ENCODE measurements at regions not wholly inside any gene's neighbourhood (a gene's known extent, or its start where the extent isn't known, plus 50 kb on each side); places are given as distances from the start of the nearest gene placed in this dataset.

DNA sequence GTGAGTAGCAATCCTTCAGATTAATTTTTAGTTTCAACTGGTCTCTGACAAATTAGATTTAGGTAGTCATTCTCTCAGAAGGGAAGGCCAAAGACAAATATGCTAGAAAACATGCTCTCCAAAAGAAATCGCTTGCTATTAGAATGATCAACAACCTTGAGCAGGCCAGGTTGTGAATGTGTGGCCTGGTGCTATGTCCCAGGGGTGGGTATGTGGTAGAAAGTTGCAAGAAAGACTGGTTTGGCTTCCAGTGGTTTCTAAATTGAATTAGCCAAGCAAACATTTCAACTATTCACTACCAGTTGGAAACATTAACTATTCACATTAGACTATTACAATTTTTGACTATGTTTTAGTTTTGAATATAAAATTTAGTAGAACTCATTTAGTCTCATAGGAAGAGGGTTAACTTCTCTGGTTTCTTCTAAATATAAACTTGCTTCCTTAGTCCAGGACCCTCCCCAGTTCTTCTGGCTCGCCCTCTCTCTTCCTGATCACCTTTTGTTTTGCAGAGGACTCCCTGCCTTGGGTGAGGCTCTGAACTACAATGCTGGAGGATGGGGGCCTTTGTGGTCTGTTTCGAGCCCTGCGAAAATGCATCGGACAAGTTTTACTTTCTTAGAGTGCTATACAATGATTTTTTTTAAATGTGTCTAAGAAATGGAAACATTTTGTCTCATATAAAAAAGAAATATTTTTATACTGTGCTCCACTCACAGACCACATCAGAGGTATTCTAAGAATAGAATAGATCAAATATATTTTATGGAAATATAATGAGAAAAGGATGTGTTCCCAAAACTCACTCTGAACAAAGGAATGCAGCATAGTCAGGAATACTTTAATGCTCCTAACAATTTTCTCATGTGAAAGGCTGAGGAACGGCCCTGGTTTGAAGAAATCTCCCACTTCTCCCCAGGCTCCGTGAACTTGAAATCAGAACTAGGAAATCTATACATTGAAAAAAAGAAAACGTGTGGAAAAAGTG lies 375.0 kb upstream of the ZEB2 start:
- no peak for DNase-seq
- in situ Hi-C loops (cut with HindIII; ENCODE audit: low pct_ligation_motif_present, low pct_unique_long_range_greater_than_20kb, low sequenced_read_pairs): no loop called here

DNA sequence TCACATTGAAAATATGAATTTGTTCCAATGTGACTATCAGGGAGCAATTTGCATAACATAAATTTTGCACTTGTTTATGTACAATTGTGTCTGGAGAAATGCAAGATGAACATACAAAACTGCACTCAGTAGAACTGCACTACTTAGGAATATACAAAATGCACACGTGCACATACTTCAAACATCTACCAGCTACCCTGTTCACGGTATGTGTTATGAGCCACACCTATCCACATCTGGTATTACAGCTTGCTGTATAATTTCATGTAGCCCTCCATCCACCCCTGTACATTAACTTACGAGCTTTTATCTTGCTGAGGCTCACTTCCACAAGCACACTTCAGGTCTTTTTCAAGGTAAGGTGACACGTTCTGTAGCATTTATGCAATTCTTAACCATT lies 373.5 kb upstream of the ZEB2 start:
- in situ Hi-C loops (cut with HindIII; ENCODE audit: low pct_ligation_motif_present, low pct_unique_long_range_greater_than_20kb, low sequenced_read_pairs): no loop called here
- DNase-seq: no peak

DNA sequence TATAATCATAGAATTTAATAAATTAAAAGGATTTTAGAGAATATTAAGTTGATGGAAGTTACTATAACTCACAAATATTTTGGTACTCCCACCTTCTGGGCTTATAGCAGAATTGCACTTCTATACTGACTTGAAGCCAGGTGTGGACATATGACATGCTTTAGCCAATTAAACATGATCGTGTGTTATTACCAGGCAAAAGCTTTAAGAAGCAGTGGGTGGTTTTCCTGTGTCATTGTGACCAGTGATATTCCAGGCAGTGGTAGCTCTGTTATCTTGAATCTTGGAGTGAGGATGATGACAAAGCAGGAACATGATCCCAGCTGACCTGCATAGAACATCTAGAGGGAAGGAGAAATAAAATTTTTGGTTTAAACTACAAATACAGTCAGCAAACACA lies 370.9 kb upstream of the ZEB2 start:
- peak; percentile 50 for DNase-seq
- in situ Hi-C loops (cut with HindIII; ENCODE audit: low pct_ligation_motif_present, low pct_unique_long_range_greater_than_20kb, low sequenced_read_pairs): no loop called here

DNA sequence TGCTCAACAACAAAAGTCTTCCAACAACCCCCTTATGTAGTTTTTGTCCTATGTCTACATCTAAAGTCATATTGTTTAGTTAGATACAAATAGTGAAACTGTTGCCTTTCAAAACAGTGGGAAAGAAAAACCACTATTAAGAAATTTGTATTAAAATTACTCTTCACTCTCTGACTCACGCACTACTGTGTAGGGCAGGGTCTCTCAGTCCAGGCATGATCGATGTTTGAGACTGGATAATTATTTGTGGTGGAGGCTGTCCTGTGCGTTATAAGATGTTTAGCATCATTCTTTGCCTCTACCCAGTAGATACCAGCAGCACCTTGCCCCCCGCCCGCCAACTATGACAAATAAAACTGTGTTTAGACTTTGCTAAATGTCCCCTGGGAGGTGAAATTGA lies 369.4 kb upstream of the ZEB2 start:
- in situ Hi-C loops (cut with HindIII; ENCODE audit: low pct_ligation_motif_present, low pct_unique_long_range_greater_than_20kb, low sequenced_read_pairs): no loop called here
- DNase-seq: no peak

DNA sequence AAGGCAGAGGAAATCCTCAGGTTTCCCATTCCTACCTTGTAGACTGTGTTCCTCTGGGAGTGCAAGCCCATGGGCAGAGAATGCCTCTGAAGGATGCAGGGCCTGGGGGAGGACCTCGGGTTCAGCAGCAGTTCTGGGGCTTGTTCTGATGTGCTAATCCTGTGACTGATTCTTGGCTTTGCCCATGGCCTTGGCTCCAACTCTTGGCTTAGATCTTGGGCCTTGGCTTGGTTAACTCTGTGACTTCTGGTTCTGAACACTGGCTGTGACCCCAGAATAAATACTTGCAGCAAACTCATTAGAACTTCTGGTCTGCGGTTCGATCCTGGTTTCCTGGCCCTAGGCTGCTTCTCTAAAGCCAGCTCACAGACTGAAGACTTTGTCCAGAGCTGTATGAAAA lies 366.9 kb upstream of the ZEB2 start:
- in situ Hi-C loops (cut with HindIII; ENCODE audit: low pct_ligation_motif_present, low pct_unique_long_range_greater_than_20kb, low sequenced_read_pairs): no loop called here
- DNase-seq: no peak

DNA sequence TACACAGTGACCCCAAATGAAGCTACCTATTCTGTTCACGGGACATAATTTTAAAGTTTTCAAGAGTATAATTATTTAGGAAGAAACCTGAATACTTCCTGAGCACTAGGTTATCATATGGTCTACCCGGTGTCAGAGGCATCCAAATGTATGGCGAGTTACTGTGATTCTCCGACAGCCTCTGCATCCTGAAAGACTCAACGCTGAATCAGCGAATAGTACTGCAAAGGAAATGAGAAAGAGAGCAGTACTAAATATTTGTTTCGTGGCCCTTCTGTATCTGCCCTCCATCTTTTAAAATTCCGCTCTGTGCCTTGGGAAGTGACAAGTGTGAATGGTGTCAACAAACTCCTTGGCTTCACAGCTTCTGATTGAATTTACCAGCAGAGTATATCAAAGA lies 358.0 kb upstream of the ZEB2 start:
- in situ Hi-C loops (cut with HindIII; ENCODE audit: low pct_ligation_motif_present, low pct_unique_long_range_greater_than_20kb, low sequenced_read_pairs): no loop called here
- no peak for DNase-seq

DNA sequence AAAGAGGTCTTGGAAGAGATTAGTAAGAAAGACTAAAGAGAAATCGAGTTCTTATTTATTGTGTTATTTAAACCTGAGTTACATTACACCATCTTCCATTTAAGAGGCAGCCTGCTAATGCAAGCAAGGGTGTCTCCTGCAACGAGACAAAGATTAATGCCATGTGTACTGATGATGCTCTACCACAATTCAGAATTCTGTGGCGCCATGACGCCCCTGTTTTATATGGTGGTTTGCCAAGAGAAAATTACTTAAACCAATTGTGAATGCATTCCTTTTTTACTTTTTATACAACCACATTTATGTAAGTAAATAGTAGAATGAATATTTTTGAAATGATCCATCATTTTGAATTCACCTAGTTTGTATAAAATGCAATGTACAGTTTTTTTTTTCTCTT lies 356.1 kb upstream of the ZEB2 start:
- in situ Hi-C loops (cut with HindIII; ENCODE audit: low pct_ligation_motif_present, low pct_unique_long_range_greater_than_20kb, low sequenced_read_pairs): no loop called here
- no peak for DNase-seq

DNA sequence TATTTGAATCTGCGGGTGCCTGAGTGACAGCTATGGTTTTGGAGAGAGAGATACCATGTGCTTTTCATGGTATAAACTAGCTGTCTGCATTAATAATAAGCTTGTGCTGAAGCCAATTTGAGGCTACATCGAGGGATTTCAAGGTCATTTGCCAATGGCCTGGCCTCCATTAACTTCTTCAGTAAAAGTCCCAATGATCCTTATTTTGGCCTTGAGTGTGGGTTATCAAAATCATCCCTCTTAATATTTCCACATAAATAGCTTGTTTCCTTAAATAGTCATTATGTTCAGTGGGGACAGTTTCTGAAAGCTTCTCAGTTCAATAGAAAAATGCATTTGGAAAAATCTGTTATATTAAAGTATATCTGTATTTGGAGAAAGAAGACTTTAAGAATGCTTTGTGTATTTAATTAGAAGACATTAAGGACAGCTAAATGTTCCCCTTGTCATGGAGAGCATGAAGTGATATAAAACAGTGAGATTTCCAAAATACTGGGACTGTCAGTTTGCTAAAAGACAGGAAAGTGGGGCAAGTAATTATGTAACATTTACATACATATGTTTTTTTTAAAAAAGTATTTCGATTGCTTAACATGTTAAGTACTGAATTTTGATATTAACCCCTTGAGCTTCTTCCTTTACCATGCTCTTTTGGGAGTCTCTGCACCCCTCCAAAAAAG lies 355.5 kb upstream of the ZEB2 start:
- no peak for DNase-seq
- in situ Hi-C loops (cut with HindIII; ENCODE audit: low pct_ligation_motif_present, low pct_unique_long_range_greater_than_20kb, low sequenced_read_pairs): no loop called here

DNA sequence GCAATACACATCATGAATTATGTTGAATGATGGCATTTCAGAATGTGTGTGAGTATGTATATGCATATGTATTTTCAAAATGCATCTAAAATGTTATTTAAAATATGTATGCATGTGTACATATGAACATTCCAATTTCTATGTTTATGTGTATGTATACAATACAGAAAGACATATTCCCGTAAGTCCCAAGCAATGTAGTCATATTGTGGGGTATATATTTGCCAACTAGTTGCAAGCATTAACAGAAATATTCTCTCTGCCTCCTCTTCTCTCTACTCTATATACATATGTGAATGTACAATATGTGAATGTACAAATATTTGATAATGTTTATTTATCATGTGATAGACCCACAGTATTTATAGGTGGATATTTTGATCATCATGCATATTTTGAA lies 345.8 kb upstream of the ZEB2 start:
- in situ Hi-C loops (cut with HindIII; ENCODE audit: low pct_ligation_motif_present, low pct_unique_long_range_greater_than_20kb, low sequenced_read_pairs): no loop called here
- DNase-seq: no peak

DNA sequence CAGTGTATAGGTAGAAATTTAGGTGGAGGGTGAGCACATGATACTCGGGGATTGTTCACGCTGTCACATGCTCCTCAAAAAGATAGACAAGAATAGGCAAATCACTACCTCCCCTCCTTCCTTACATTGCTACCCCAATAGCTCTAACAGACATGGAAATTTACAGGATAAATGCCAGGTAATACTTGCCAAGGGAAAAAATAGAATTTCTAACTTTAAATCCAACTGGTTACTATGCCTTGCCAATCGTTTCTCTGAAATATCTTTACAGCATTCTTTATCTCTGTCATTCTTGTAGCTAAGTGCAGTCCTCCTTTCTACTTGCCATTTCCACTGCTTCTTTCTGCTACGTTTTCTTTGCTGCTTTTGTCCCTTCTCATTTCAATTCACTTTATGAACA lies 339.8 kb upstream of the ZEB2 start:
- in situ Hi-C loops (cut with HindIII; ENCODE audit: low pct_ligation_motif_present, low pct_unique_long_range_greater_than_20kb, low sequenced_read_pairs): no loop called here
- no peak for DNase-seq

DNA sequence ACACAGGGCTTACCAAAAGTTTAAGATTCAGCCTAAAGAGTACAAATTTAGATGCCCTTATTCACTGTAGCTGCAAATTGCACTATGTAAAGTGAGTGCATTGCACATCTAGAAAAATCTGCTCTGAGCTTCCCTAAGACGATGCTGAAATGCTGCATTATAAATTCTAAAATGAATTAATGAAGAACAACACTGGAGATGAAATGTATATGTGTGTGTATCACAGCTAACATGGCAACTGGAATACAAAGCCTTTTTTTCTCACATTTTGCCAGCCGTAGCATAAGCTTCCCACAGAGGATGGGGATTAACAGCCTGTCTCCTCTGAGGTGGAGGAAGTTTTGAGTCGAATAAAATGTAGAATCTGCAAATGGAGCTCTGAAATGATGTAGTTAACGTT lies 338.3 kb upstream of the ZEB2 start:
- no peak for DNase-seq
- in situ Hi-C loops (cut with HindIII; ENCODE audit: low pct_ligation_motif_present, low pct_unique_long_range_greater_than_20kb, low sequenced_read_pairs): no loop called here

DNA sequence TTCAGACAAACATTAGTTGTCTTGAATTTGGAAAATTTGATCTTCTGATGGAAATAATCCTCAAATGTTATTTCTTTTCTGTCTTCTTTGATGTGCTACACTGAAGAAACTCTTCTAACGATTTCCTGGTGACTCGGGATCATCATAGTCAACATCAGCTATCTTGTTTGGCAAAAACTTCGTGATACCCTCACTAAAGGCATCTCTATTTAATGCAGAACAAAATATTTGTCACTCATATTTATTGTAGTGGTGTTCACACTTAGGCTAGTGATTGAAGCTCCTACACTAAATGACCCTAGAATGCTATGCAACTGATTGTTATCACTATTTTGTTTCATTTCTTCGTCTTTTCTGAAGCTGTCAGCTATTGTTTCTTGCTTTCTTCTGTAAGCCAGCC lies 334.7 kb upstream of the ZEB2 start:
- no peak for DNase-seq
- in situ Hi-C loops (cut with HindIII; ENCODE audit: low pct_ligation_motif_present, low pct_unique_long_range_greater_than_20kb, low sequenced_read_pairs): no loop called here

DNA sequence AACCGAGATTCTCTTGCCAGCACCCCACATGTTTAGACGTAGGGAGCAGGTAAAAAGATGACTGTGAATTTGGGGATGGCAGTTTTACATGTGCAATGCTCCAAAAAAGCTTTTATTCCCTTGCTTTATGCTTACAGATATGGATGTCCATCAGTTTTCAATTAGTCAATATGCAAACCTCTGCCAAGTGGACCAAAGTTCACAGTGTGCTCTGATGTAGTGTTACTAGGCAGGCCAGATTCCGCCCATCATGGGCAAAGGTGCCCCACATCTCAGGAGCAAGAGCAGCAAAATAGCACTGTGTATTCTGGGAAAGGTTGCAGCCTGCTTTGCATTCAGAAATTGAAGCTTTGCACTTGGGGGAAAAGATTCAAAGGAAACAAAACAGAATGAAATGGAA lies 329.7 kb upstream of the ZEB2 start:
- in situ Hi-C loops (cut with HindIII; ENCODE audit: low pct_ligation_motif_present, low pct_unique_long_range_greater_than_20kb, low sequenced_read_pairs): no loop called here
- DNase-seq: no peak

DNA sequence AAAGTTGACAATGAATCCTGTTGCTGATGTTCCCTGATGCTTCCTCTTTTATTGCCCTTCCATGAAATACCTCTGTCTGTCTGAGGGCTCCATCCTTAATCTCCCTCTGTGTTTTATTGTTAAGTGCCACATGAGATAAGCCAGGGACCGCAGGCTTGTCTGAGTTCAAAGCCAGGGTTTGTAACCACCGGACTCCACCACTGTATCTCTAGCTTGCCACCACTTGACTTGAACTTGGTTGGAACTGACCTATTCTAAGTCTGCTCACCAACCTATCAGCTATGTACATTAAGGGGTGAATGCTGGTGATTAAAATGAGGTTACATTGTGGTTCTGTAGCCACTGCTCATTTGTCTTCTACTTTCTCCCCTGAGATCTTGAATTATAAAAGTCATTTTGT lies 328.5 kb upstream of the ZEB2 start:
- DNase-seq: no peak
- in situ Hi-C loops (cut with HindIII; ENCODE audit: low pct_ligation_motif_present, low pct_unique_long_range_greater_than_20kb, low sequenced_read_pairs): no loop called here

DNA sequence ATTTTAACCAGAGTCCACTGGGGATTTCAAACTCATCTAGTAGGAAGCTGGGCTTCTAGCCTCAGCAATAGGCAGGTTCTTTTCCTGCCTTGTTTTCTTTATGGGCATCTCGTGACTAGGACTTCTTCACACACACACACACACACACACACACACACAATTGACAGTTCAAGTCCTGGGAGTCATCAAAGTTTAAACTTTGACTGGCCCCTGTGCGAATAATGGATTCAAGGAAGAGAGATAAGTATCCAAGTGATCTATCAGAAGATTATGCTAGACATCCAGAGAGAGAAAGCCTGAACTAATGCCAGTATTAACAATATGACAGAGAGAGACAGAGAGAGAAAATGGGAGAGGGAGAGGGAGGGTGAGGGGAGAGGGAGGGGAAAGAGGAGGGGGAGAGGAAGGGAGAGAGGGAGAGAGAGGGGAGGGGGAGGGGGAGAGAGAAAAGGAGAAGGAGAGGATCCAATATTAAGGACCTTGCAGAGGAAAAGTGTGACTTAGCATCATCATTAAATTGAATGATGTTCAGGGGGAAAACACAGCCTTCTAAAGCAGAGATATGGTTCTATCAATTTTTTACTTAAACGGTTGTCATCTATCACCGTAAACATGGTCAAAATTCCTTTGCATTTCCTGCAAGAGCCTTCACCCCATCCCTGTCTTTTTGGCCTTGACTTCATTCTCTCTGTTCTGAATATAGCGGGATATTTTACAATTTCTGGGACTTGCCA lies 327.6 kb upstream of the ZEB2 start:
- no peak for DNase-seq
- in situ Hi-C loops (cut with HindIII; ENCODE audit: low pct_ligation_motif_present, low pct_unique_long_range_greater_than_20kb, low sequenced_read_pairs): no loop called here

DNA sequence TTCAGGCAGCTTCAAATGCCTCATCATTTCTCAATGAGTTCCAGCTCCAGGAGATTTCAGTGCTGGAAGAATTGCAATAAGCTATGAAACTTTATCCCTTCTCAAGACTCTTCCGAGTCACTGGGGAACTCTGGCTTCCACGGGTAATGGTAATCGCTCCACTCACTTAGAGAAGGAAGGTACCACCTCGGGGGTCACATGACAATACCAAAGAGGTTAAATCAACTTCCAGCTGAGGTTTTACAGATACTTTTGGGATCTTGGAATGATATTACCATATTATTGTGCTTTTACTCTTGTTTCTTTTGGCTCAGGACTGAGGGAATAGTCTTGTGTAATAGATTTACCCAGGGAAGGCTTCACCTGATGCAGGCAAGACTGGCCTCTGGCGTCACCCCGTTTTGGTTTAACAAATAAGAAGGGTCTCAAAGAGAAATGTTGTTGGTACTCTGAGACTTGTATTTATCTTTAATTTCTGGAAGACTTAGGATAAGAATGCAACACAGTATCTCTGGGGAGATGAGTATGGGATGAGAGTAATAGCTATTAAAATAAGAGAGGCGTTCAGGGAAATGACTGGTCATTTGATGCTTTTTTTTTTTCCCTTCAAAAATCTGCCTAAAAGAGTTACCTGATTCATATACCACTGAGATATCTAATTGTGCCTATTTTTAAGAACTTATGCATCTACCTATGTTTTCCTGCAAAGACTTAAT lies 316.9 kb upstream of the ZEB2 start:
- in situ Hi-C loops (cut with HindIII; ENCODE audit: low pct_ligation_motif_present, low pct_unique_long_range_greater_than_20kb, low sequenced_read_pairs): no loop called here
- no peak for DNase-seq

DNA sequence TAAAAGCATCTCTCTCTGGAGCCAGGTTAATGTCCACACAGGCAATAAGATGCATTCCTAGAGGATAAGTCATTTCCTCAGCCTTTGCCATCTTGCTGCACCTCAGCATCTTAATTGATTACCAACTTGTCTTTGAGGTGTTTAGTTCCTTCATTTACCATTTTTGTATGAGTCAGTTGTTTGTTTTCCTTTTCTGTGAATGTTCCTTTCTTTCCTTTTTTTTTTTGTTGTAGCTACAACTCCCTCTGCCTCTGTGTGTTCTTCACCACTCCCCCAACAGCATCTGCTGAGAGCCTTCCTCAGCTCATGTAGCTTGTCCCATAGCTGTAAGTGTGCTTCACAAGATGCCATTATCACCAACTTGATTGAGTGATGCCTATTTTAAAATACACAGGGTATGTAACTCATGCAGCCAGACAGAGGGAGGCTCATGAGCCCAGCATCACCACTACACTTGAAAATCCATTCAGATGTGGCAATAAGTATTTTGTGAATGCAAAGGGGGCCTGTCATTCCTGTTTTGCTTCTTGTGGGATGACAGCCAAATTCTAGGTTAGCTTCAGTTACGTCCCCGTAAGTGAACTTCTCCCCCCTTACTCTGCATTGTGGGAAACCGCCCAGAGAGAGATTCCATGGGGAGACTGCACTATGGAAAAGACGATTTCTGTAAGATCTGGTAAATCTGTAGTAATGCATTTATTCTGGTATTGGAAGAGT lies 315.9 kb upstream of the ZEB2 start:
- peak; percentile 48 for DNase-seq
- in situ Hi-C loops (cut with HindIII; ENCODE audit: low pct_ligation_motif_present, low pct_unique_long_range_greater_than_20kb, low sequenced_read_pairs): no loop called here

DNA sequence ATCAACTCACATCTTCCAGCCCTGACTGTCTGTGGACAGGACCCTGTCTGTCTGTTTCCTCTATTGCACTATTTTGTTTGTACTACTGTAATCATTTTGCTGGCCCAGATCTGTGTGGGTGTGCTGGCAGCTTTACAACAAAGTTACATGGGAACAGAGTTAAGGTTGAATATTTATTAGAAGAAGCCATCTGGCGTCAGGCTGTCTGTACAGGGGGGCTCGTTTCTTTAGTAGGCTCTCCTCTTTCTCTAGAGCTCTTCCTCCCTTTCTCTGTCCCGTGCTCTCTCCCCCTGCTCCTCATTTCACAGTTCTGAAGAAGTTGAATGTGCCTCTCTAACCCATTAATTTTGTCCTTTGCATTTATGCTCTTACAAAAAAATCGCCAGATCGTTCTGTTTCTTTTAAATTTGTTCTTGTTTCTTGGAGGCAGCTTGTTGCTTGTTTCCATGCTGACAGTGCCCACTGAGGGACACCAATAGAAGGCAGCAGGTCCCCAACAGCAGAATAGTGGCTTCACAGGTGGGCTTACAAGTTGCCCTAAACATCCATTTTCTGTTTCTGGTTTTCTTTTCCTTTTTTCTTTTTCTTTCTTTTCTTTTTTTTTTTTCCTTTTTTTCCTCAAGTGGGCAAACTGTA lies 315.2 kb upstream of the ZEB2 start:
- in situ Hi-C loops (cut with HindIII; ENCODE audit: low pct_ligation_motif_present, low pct_unique_long_range_greater_than_20kb, low sequenced_read_pairs): no loop called here
- peak; percentile 27 for DNase-seq
